PFSK-1 (cell line): ENCODE measurements at regions not wholly inside any gene's neighbourhood (a gene's known extent, or its start where the extent isn't known, plus 50 kb on each side); places are given as distances from the start of the nearest gene placed in this dataset.

Source experiments
- FOXP2 ChIP-seq: optimal IDR thresholded peaks from 2 replicates; pipeline ENCODE3; 2011; ENCODE audit warnings: borderline replicate concordance, control low read depth, inconsistent platforms; ENCODE audit not compliant: insufficient read depth; ENCODE audit errors: extremely low read length, extremely low read depth
- POLR2AphosphoS5 ChIP-seq: IDR thresholded peaks from 2 replicates; pipeline ENCODE4 v1.6.1; 2012; ENCODE audit warnings: low read depth, mild to moderate bottlenecking, control low read depth, low read length, moderate library complexity
- REST ChIP-seq, 2 experiments: IDR thresholded peaks; 2 replicates each; pipeline versions ENCODE4 v1.6.1 to v1.8.0; 2011 to 2012; ENCODE audit warnings: low read depth in 2 of 2, low read length in 2 of 2, control low read depth in 1 of 2, inconsistent platforms in 1 of 2, mild to moderate bottlenecking in 1 of 2, moderate library complexity in 1 of 2; ENCODE audit not compliant: insufficient read depth in 1 of 2
- SIN3A ChIP-seq: IDR thresholded peaks from 2 replicates; pipeline ENCODE4 v1.6.1; 2012; ENCODE audit warnings: mild to moderate bottlenecking, low read length, moderate library complexity, borderline replicate concordance; ENCODE audit not compliant: insufficient read depth
- TAF1 ChIP-seq: IDR thresholded peaks from 2 replicates; pipeline ENCODE4 v1.6.1; 2012; ENCODE audit warnings: low read length, control low read depth, borderline replicate concordance; ENCODE audit not compliant: insufficient read depth

- no peak for TF ChIP-seq SIN3A
- no peak for TF ChIP-seq REST (IDR thresholded peaks at IDR 0.05; ENCODE audit: insufficient read depth in 1 of 2, low read depth in 2 of 2, low read length in 2 of 2)
- TF ChIP-seq FOXP2: no peak
- TF ChIP-seq TAF1: no peak
- TF ChIP-seq POLR2AphosphoS5: no peak
Observed at GRCh38 chr16:13696017-13696416, 223.9 kb upstream of the ERCC4 start.

- TF ChIP-seq TAF1 (no peak), REST (IDR thresholded peaks at IDR 0.05; ENCODE audit: insufficient read depth in 1 of 2, low read depth in 2 of 2, low read length in 2 of 2) (no peak), FOXP2 (no peak), POLR2AphosphoS5 (no peak), SIN3A (no peak)
Observed at GRCh38 chr16:13697013-13697412, 222.9 kb upstream of the ERCC4 start.

GRCh38 chr16:13697568-13697967 lies 222.4 kb upstream of the ERCC4 start:
- TF ChIP-seq POLR2AphosphoS5 (no peak), FOXP2 (no peak), SIN3A (no peak), REST (IDR thresholded peaks at IDR 0.05; ENCODE audit: insufficient read depth in 1 of 2, low read depth in 2 of 2, low read length in 2 of 2) (no peak), TAF1 (no peak)

GRCh38 chr16:13702614-13703013 lies 217.3 kb upstream of the ERCC4 start:
- TF ChIP-seq POLR2AphosphoS5 (no peak), FOXP2 (no peak), TAF1 (no peak), SIN3A (no peak), REST (IDR thresholded peaks at IDR 0.05; ENCODE audit: insufficient read depth in 1 of 2, low read depth in 2 of 2, low read length in 2 of 2) (no peak)

GRCh38 chr16:13708347-13709120 lies 211.4 kb upstream of the ERCC4 start:
- TF ChIP-seq REST (IDR thresholded peaks at IDR 0.05; ENCODE audit: insufficient read depth in 1 of 2, low read depth in 2 of 2, low read length in 2 of 2) (no peak), SIN3A (no peak), TAF1 (no peak), POLR2AphosphoS5 (no peak), FOXP2 (no peak)
